GM13977 (cell line): ENCODE measurements at regions not wholly inside any gene's neighbourhood (a gene's known extent, or its start where the extent isn't known, plus 50 kb on each side); places are given as distances from the start of the nearest gene placed in this dataset.

Experiments
- DNase-seq: peaks from one replicate; pipeline ENCODE4 v3.0.0; 2012; ENCODE audit warnings: low spot score
- in situ Hi-C: fragments of 300-500 bp; cut with MboI; formaldehyde crosslinking; loops from one replicate; pipeline ENCODE4 v1.12.0; 2022; ENCODE audit warnings: low sequenced_read_pairs, low pct_unique_long_range_greater_than_20kb, mixed read lengths, inconsistent platforms; ENCODE audit not compliant: unreplicated experiment
- TF ChIP-seq, protein P1 (sequence below): IDR thresholded peaks from 2 replicates; pipeline ENCODE4 v1.5.1; 2012; ENCODE audit warnings: mild to moderate bottlenecking, control low read depth; ENCODE audit not compliant: insufficient read depth; ENCODE audit errors: extremely low read depth, missing control alignments

GRCh38 chr1:208781391-208782045 is 537.3 kb upstream of the PLXNA2 start:
- no peak for DNase-seq
- TF ChIP-seq, protein P1, sequence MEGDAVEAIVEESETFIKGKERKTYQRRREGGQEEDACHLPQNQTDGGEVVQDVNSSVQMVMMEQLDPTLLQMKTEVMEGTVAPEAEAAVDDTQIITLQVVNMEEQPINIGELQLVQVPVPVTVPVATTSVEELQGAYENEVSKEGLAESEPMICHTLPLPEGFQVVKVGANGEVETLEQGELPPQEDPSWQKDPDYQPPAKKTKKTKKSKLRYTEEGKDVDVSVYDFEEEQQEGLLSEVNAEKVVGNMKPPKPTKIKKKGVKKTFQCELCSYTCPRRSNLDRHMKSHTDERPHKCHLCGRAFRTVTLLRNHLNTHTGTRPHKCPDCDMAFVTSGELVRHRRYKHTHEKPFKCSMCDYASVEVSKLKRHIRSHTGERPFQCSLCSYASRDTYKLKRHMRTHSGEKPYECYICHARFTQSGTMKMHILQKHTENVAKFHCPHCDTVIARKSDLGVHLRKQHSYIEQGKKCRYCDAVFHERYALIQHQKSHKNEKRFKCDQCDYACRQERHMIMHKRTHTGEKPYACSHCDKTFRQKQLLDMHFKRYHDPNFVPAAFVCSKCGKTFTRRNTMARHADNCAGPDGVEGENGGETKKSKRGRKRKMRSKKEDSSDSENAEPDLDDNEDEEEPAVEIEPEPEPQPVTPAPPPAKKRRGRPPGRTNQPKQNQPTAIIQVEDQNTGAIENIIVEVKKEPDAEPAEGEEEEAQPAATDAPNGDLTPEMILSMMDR, result no peak
- in situ Hi-C loops, result no loop called here

DNA sequence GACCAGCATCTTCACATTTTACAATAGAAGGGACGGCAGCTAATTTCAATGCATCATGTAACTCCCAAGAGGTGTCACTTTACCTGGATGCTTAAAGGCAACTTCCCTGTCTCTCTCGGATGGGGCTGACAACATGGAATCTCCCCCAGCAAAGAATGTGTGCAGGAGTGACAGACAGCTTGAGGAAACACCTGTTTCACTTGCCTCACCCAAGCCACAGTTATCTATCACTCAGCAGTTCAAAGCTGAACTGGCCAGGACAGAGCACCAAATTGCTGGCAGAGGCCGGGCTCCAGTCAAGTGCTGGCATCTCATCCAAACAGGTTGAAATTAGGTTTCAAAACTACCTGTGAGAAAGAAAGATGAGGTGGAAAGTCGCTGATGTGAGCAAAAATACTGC is 538.0 kb upstream of the PLXNA2 start:
- in situ Hi-C loops, result no loop called here
- TF ChIP-seq, protein P1, result no peak
- DNase-seq, result no peak

- DNase-seq, result no peak
- TF ChIP-seq, protein P1, result no peak
- in situ Hi-C loops, result no loop called here
Measured at GRCh38 chr1:208785629-208786028, 541.4 kb upstream of the PLXNA2 start.

- TF ChIP-seq, protein P1, result no peak
- in situ Hi-C loops, result no loop called here
- DNase-seq, result no peak
Measured at GRCh38 chr1:208787219-208787618, 543.0 kb upstream of the PLXNA2 start.

GRCh38 chr1:208788013-208788540 is 543.9 kb upstream of the PLXNA2 start:
- TF ChIP-seq, protein P1, result no peak
- in situ Hi-C loops, result no loop called here
- no peak for DNase-seq

- no peak for DNase-seq
- TF ChIP-seq, protein P1, result no peak
- in situ Hi-C loops, result no loop called here
Measured at GRCh38 chr1:208791456-208791855, 547.3 kb upstream of the PLXNA2 start.
